Stimulated activated CD8-positive, alpha-beta memory T cell treated with anti-CD3 and anti-CD28 coated beads, Interleukin-4, amount 100 ng/mL, for 1 hour (primary cell): ENCODE measurements at regions not wholly inside any gene's neighbourhood (a gene's known extent, or its start where the extent isn't known, plus 50 kb on each side); places are given as distances from the start of the nearest gene placed in this dataset.

Source experiments
- DNase-seq, 2 donors: peaks; one replicate each; pipeline ENCODE4 v3.0.0-alpha.2; 2020; ENCODE audit warnings: low read depth in 2 of 2, low spot score in 1 of 2

DNA sequence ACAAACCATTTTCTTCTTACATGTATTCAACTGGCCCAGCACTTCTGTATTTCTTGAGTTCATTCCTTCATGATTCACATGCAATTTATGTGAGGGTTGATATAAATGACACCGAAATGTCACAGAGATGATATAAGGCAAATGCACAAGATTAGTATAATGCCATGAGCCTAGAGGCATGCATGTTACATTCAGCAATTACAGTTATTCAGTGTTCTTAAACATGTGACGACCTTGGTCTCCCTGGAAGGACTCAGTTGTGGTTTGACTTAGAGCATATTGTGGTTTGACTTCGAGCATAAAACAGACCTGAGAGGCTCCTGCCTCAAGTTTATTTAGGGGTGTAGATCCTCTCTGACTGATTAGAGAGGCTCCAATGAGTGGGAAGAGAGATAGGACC is 752.1 kb upstream of the POM121L12 start:
- no peak for DNase-seq

DNA sequence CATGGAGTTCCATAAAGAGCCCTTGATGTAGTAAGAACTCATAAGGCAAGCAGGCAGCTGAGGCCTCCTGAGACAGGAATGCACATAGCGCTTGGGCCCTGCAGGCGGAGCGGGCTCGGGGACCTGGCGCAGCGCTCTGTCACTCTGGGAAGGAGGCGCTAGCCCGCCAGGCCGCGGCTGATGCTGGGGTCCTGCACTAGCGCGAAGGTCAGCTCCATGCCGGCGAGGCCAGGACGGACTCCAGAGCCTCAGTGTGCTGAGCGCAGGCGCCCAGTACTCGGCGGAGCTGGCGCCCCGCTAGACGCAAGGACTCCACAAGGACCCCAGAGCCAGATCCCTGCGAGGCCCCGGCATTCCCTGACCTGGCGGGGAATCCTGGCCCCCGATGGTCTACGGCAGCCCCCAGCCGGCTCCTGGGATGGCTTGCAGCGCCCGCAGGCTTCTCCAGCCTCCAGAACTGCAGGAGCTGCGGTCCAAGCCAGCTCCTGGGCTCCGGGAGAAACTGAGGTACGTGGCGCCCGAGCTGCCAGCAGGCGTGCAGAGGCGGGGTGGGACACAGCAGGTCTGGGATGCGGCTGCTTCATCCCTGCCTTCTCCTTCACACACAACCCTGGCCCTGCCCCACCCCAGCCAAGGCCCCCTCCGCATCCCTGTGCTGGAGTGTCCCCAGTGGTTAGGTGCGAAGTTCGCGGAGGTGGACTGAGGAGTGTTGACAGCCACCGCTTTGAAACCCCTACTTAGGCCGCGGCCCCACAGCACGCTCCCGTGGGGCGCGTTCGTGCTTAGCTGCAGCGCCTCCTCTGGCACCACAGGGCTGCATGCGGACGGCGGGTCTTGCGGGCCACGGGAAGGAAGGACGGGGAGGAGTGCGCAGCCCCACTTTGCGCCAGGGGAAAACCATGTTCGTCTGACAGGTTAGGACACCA is 761.5 kb upstream of the POM121L12 start:
- DNase-seq: no peak

- no peak for DNase-seq
Observed at GRCh38 chr7:52271703-52272102, 763.7 kb upstream of the POM121L12 start.

- DNase-seq: no peak
Observed at GRCh38 chr7:52270301-52270700, 765.1 kb upstream of the POM121L12 start.

- no peak for DNase-seq
Observed at GRCh38 chr7:52269669-52270068, 765.8 kb upstream of the POM121L12 start.

- DNase-seq: no peak
Observed at GRCh38 chr7:52261057-52261456, 774.4 kb upstream of the POM121L12 start.

- DNase-seq: no peak
Observed at GRCh38 chr7:52260046-52260665, 775.3 kb upstream of the POM121L12 start.

DNA sequence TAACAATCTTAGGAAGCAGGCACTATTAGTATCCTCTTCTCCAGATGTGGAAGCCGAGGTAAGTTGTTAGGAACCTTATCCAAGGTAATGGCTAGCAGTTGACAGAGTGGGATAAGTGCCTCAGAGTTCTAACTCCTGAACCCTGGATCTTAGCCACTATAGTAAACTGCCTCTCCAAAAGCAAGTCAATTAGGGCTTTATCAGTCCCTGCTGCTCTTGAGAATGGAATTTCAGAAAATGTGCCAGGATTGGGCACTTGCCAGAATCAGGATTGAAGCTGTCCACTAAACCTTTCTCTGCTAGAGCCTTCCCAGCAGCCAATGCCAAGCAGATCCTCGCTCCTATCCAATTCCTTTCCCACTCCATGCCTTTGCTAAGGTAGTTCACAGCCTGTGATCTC is 777.5 kb upstream of the POM121L12 start:
- DNase-seq: no peak

DNA sequence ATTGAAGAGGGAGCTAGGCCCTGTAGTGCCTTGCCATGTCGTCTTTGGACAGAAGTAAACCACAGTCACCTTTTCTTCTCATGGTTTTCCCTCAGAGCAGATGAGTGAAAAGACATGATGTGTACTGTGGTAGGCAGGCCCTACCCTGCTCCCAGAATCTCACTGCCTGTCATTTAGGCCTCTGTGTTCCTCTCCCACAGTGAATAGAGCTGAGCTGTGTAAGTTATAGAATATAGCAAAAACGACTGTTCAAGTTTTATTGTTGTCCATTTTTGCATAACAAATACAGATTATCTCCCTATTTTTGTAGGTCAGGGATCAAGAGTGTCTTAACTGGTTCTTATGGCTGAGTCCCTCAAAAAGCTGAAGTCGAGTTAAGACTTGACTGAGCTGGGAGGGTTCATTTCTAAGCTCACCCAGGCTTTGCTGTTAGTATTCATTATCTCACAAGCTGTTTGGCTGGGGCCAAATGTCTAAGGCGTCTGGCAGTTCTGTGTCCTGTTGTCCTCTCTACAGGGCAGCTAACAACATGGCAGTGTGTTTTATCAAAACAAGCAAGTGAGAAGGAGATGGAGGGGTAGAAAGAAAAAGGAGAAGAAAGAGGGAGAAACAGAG is 780.9 kb upstream of the POM121L12 start:
- DNase-seq: no peak

- no peak for DNase-seq
Observed at GRCh38 chr7:52253953-52254352, 781.5 kb upstream of the POM121L12 start.

DNA sequence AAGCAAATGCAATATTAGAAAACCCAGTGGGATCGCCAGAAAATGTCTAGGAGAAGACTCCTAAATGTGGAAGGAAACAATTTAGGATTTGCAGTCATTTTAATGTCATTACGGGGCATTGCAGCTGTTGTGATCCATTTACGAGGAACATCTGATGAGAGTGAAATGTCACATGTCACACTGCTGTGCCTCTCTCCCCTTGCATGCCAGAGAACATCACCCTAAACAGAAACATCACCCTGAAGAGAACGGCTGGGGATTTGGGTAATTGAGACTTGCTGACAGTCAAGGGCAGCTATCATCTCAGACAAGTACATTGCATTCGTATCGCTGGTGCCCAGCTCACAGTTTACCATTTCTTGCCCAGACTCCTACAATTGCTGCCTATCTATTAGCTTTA is 785.7 kb upstream of the POM121L12 start:
- no peak for DNase-seq

- DNase-seq: no peak
Observed at GRCh38 chr7:52247518-52247917, 787.9 kb upstream of the POM121L12 start.

DNA sequence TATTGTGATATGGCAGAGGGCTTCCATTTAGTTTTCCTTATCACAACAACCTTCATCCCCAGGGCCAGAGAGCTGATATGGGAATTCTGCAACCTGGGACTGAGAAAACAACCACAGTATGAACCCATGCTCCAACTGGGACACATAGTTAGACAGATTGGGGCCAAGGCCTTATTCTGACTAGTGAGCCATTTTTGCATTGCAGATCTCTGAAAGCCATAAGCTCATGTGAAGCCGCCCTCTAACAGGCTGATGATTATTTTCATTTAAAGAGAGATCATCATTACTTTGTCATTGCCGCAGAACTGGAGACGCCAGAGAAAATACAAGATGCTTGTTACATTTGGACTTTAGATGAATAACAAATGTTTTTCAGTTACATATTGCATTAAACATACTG is 791.7 kb upstream of the POM121L12 start:
- no peak for DNase-seq

DNA sequence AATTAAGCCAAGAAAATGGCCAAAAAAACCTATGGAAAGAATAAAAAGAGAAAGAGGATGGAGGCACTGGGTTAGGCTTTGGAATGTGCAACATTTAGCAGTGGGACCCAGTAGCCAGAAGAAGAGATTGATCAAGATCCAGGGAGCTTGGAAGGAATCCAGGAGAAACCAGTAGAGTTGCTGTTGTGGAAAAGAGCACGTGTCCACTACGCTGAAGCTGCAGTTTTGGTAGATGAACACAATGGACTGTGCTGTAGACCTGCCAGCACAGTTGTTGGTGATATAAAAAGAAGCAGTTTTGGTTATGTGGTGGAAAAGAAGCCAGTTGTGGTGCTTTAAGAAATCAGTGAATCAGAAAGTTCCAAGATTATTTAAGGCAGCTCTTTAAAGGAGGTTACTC is 802.2 kb upstream of the POM121L12 start:
- DNase-seq: no peak

DNA sequence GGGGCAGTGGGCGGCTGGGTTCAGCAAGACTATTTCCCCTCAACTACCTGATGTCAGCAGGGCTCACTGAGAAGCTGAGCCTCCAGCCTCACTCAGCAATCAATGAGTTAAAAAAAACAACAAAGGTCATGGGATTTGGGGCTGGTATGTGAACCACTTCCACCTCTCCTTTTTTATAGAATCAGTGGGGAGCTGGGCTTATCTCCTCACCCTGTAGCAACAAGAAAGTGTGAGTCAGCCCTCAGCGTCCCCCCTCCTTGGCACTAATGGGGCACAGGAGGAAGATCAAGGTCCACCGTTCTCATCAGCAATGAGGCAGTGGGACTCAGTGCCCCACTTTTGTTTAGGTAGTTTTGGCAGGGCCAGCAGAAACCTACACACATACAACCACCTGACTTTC is 823.5 kb upstream of the POM121L12 start:
- DNase-seq: no peak

DNA sequence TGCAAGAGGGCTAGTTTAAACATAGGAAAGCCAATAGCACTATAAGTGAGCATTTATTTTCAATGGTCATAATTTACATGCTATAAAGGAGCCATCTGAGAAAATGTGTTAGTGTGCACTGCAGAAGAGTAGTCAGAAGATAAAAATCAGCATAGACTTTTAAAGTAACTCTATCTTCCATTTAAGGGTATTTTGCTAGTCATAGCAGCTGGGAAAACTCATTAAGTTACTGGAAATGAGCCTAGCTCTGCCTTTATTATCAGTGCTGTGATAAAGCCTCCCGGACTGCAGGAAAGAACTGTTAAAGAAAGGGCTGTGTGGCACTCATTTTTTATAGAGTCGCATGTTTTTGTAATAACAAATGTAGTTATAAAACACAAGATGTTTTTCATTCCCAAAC is 825.8 kb upstream of the POM121L12 start:
- no peak for DNase-seq

- no peak for DNase-seq
Observed at GRCh38 chr7:52197221-52197620, 838.2 kb upstream of the POM121L12 start.

DNA sequence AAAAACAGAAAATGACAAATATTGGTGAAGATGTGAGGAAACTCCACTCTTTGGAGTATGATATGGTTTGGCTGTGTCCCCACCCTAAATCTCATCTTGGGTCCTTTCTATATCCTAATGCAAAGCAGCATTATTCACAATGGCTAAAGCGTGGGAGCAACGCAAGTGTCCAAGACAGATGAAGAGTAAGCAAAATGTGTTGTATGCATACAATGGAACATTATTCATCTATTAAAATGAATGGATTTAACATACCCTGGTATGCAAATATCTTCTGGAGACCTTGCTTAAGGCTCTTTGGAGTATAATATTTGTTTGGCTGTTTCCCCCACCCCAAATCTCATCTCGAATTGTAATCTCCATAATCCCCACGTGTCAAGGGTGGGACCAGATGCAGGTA is 839.8 kb upstream of the POM121L12 start:
- no peak for DNase-seq

- DNase-seq: no peak
Observed at GRCh38 chr7:52189153-52189778, 846.2 kb upstream of the POM121L12 start.

DNA sequence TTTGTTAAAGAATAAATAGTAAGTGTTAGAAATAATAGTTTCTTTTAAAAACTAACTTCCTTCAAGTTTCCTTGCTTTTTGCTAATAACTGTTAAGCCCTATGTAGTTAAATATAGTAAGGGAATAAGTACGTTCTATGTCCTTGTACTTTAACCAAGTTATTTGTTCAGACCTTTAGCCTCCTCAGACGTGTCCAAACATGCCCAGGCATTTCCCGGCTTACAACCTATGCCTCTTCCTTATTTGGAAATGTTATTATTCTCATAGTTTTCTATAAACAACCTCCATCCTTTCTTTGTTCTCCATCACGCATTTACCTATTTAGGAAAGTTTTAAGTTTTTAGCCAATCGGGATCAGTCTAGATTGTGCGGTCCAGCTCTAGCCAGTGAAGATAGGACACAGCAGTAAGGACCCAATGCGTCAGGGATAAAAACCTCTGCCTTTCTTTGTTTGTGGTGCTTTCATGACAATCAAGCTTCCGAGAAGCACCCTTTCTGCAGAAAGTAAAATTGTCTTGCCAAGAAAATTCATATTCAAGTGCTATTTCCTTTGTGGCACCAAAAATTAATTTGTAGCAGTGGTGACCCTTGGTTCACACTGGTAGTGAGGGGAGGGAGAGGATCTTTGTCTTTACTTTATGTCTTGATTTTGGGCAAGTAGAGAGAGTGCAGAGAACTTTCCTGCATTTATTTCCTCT is 851.3 kb upstream of the POM121L12 start:
- DNase-seq: no peak

GRCh38 chr7:52179934-52180333 is 855.5 kb upstream of the POM121L12 start:
- no peak for DNase-seq
